ENCODE measurements at regions not wholly inside any gene's neighbourhood (a gene's known extent, or its start where the extent isn't known, plus 50 kb on each side); places are given as distances from the start of the nearest gene placed in this dataset.

DNA sequence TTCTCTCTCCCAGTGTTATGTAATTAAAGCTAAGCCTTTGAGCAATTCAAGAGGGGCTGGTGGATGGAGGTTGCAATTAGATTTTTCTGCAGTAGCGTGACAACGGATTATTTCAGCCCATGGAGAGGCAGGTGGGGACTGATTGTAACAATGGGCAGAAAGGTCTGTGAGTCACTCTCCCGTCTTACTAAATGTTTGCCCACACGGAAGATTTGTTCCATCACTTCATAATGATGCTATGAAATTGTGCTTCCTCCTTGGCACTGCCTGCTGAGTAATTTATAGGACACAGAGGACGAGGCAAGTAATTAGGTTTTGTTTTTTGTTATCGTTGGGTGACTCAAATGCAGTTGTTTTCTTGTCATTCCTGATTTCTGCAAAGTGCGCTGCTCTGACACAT lies 594.5 kb upstream of the DPP6 start:
- TF ChIP-seq, protein P1, sequence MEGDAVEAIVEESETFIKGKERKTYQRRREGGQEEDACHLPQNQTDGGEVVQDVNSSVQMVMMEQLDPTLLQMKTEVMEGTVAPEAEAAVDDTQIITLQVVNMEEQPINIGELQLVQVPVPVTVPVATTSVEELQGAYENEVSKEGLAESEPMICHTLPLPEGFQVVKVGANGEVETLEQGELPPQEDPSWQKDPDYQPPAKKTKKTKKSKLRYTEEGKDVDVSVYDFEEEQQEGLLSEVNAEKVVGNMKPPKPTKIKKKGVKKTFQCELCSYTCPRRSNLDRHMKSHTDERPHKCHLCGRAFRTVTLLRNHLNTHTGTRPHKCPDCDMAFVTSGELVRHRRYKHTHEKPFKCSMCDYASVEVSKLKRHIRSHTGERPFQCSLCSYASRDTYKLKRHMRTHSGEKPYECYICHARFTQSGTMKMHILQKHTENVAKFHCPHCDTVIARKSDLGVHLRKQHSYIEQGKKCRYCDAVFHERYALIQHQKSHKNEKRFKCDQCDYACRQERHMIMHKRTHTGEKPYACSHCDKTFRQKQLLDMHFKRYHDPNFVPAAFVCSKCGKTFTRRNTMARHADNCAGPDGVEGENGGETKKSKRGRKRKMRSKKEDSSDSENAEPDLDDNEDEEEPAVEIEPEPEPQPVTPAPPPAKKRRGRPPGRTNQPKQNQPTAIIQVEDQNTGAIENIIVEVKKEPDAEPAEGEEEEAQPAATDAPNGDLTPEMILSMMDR (conservative IDR thresholded peaks at IDR 0.05; ENCODE audit: low read depth, low read length) = no peak
- TF ChIP-seq EZH2 (IDR thresholded peaks at IDR 0.05; ENCODE audit: borderline replicate concordance, low read depth, low read length, poor library complexity, severe bottlenecking) = no peak

All from A673 (cell line).